WI38 (cell line): ENCODE measurements at regions not wholly inside any gene's neighbourhood (a gene's known extent, or its start where the extent isn't known, plus 50 kb on each side); places are given as distances from the start of the nearest gene placed in this dataset.

ENCODE experiments used
- H3K4me3 ChIP-seq: 2 replicates; pipeline ENCODE4 v1.5.1; 2011; ENCODE audit warnings: low read depth, mild to moderate bottlenecking, control low read depth, low read length
- TF ChIP-seq, protein P1 (sequence below): IDR thresholded peaks from 2 replicates; pipeline ENCODE4 v1.5.1; 2012; ENCODE audit warnings: low read depth, mild to moderate bottlenecking, control low read depth, low read length

DNA sequence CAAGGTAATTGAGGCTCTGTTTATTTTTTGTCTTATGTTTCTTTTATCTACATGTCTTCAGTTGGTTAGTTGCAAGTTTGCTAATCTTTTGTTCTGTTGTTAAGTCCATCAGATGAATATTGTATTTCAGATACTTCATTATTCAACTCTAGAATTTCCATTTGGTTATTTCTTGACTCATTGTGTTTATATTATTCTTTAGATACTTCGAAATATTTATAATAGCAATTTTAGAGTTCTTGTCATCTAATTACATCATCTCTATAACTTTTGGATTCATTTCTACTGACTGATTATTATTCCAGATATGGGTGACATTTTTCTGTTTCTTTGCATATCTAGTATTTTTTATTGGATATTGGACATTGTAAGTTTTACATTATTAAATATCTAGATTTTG, 405.6 kb downstream of the PLPP3 start:
- TF ChIP-seq, protein P1, sequence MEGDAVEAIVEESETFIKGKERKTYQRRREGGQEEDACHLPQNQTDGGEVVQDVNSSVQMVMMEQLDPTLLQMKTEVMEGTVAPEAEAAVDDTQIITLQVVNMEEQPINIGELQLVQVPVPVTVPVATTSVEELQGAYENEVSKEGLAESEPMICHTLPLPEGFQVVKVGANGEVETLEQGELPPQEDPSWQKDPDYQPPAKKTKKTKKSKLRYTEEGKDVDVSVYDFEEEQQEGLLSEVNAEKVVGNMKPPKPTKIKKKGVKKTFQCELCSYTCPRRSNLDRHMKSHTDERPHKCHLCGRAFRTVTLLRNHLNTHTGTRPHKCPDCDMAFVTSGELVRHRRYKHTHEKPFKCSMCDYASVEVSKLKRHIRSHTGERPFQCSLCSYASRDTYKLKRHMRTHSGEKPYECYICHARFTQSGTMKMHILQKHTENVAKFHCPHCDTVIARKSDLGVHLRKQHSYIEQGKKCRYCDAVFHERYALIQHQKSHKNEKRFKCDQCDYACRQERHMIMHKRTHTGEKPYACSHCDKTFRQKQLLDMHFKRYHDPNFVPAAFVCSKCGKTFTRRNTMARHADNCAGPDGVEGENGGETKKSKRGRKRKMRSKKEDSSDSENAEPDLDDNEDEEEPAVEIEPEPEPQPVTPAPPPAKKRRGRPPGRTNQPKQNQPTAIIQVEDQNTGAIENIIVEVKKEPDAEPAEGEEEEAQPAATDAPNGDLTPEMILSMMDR = no peak
- H3K4me3 ChIP-seq = no peak overlapping the region

DNA sequence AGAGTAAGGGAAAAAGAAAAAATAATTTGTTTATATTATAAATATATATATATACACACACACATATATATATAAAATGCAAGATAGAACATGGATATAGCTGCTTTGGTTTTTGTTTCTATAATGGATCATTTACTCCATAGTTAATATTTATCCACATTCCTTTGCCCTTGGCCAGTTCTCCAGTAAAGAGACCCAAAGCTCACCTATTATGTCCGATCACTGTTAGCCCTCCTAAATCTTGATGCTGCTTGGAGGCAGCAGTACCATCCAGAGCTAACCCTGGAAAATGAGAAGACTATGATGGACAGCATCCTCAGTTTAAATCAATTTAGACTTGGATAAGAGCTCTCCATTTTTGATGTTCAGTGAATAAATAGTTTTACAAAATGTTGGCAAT, 407.7 kb downstream of the PLPP3 start:
- TF ChIP-seq, protein P1 = no peak
- no peak overlapping the region for H3K4me3 ChIP-seq

- H3K4me3 ChIP-seq = no peak overlapping the region
- TF ChIP-seq, protein P1 = no peak
Measured at GRCh38 chr1:56170784-56171320, 408.5 kb downstream of the PLPP3 start.

DNA sequence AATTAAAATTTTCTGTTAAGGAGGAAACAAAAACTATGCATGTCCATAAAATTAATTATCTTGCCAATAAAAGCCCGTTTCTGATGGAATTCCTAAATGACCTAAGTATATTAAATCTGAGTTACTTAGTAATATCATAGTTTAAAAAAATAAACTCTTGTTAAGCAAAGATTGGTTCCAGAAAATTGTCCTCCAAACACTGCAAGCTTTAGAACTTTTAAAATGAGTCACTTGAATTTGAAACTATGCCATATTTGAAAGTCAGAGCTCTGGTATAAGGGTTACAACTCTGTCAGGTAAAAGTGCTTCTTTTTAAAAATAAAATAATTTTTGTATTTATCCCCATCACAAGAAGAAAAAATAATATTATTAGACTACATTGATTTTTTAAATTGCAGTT, 409.5 kb downstream of the PLPP3 start:
- TF ChIP-seq, protein P1 = no peak
- no peak overlapping the region for H3K4me3 ChIP-seq

DNA sequence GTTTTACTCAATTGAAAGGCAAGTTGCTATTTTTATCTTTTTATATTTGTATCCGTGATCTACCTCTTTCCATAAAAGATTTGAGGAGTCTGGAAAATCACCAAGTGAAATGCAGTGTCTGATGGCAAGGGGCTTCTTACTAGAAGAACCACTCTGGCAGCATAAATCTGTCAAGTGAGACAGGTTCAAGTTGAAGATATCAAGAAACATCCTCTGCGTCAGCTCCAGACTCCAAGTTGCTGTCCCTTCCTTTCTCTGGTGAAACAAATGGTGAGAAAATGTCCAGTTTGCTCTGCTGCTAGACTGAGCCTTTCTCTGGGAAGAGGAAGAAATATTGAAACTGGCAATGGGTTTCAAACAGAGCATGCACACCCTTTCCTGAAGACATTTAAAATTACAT, 411.2 kb downstream of the PLPP3 start:
- TF ChIP-seq, protein P1 = no peak
- H3K4me3 ChIP-seq = no peak overlapping the region

- TF ChIP-seq, protein P1 = no peak
- H3K4me3 ChIP-seq = no peak overlapping the region
Measured at GRCh38 chr1:56167596-56167995, 411.8 kb downstream of the PLPP3 start.

DNA sequence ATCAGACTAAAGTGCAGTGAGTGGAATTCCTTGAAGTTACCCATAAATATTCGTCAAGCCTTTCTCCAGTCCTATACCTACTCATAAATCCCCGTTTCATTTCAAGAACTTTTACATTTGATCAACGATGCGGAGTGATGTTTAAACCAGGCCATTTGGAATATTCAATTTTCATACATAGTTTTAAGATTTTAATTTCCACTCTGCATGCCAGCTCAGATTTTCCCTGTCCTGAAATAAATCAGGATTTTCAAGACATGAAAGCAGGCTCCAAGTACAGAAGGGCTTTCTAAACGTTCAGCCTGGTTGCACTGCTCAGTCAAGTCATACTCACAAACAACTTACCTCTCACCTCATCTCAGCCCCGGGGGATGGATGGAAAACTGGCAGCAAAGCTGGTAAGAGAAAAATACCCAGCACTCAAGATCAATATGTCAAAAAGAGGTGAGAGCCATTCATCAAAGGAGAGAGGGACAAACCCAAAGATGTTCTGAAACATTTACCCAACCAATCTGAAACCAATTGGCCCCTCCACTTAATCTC, 418.5 kb downstream of the PLPP3 start:
- TF ChIP-seq, protein P1 = no peak

More for the DNA sequence above, 418.5 kb downstream of the PLPP3 start:
- H3K4me3 ChIP-seq = no peak overlapping the region
